ENCODE measurements at regions not wholly inside any gene's neighbourhood (a gene's known extent, or its start where the extent isn't known, plus 50 kb on each side); places are given as distances from the start of the nearest gene placed in this dataset.

DNA sequence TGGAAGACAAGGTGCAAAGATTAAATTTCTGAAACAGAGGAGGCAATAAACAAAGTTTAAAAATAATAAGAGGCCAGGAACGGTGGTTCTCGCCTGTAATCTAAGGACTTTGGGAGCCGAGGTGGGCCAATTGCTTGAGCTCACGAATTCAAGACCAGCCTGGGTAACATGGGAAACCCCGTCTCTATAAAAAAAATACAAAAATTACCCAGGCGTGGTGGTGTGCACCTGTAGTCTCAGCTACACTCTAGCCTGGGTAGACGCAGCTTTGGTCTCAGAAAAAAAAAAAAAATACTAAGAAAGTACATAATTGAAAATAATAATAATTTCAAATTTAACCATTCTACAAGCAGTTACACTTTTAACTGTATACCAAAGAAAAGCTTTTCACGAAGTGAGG, 744.6 kb upstream of the POU3F3 start:
- TF ChIP-seq, protein P1, sequence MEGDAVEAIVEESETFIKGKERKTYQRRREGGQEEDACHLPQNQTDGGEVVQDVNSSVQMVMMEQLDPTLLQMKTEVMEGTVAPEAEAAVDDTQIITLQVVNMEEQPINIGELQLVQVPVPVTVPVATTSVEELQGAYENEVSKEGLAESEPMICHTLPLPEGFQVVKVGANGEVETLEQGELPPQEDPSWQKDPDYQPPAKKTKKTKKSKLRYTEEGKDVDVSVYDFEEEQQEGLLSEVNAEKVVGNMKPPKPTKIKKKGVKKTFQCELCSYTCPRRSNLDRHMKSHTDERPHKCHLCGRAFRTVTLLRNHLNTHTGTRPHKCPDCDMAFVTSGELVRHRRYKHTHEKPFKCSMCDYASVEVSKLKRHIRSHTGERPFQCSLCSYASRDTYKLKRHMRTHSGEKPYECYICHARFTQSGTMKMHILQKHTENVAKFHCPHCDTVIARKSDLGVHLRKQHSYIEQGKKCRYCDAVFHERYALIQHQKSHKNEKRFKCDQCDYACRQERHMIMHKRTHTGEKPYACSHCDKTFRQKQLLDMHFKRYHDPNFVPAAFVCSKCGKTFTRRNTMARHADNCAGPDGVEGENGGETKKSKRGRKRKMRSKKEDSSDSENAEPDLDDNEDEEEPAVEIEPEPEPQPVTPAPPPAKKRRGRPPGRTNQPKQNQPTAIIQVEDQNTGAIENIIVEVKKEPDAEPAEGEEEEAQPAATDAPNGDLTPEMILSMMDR (IDR thresholded peaks at IDR 0.05) = no peak
- no peak for TF ChIP-seq ZFX (IDR thresholded peaks at IDR 0.05; ENCODE audit: borderline replicate concordance)

Measured in 22Rv1 (cell line).